ENCODE measurements at regions not wholly inside any gene's neighbourhood (a gene's known extent, or its start where the extent isn't known, plus 50 kb on each side); places are given as distances from the start of the nearest gene placed in this dataset.

GRCh38 chr5:152900332-152900731, 495.3 kb upstream of the NMUR2 start:
- DNase-seq = no peak

- DNase-seq = no peak
Measured at GRCh38 chr5:152901754-152902153, 496.7 kb upstream of the NMUR2 start.

- no peak for DNase-seq
Measured at GRCh38 chr5:152905286-152905685, 500.2 kb upstream of the NMUR2 start.

DNA sequence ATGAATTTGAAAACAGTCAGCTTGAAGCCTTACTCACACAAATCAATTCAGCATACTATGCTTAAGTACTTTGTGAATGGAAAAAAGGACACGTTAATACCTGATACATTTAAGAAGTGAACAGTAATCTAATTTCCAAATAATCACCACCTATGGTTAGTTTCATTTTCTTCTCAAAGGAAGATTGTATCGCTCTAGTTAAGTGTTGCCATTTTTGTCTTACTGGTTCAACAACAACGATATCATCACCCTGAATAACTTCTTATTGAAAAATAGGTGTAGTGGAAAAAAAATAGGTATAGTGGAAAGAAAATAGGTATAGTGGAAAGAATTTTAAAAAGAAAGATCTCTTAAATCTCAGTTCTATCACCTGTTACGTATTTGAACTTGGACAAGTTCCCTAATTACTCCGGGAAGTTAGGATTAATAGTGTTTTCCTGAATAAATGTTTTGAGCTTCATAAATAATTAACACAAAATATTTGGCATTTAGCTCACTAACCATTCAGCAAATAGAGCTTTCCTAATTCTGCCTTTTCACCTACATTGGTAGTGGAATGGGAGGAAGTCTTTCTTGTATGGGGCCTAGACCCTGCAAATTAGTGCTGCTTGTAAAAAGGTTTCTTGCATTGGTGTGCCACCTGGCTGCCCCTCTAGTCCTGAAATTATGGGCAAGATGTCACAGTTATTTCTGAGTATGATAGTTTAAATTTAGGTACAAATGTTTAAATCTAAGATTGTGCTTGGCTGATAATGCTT, 502.6 kb upstream of the NMUR2 start:
- DNase-seq = no peak

GRCh38 chr5:152912924-152913323, 507.8 kb upstream of the NMUR2 start:
- DNase-seq = no peak

DNA sequence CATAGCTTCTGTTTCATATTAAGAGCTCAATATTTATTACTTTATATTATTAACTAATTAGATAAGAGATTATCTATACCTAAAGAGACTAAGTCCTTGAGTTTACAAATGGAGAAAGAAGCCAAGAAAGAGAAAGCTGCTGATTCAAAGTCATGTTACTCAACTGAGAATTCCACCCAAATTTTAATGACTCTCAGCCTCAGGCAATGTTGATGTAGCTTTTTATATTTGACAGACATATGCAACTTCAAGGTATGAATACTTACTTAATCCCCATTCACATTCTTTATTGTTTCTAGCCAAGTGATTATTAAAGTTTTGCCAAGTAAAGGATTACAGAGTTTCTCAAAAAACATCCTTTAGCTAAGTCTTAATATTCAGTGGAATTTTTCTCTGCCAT, 527.5 kb upstream of the NMUR2 start:
- DNase-seq = no peak

DNA sequence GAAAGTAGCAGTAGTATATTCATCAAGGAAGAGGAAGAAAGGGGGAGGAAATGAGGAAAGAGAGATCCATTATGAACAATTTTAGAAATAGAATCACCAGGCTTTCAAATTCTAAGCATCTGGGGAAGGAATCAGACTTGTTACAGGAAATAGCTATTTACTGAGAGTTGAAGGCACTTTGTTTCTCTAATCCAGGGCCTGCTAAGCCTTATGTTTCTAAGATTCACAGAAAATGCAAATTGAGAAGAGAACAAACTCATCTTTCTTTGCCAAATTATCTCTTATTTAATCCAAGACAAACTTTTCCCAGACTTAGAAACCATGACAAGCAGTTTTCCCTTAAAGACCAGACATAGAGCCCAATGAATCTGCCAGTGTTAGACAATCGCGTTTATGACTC, 528.0 kb upstream of the NMUR2 start:
- DNase-seq = no peak

GRCh38 chr5:152938630-152939029, 533.6 kb upstream of the NMUR2 start:
- no peak for DNase-seq

GRCh38 chr5:152942633-152943336, 537.7 kb upstream of the NMUR2 start:
- no peak for DNase-seq

- no peak for DNase-seq
Measured at GRCh38 chr5:152953788-152954483, 536.5 kb upstream of the GRIA1 start.

- no peak for DNase-seq
Measured at GRCh38 chr5:152956943-152957613, 533.4 kb upstream of the GRIA1 start.

- no peak for DNase-seq
Measured at GRCh38 chr5:152978141-152978835, 512.2 kb upstream of the GRIA1 start.

DNA sequence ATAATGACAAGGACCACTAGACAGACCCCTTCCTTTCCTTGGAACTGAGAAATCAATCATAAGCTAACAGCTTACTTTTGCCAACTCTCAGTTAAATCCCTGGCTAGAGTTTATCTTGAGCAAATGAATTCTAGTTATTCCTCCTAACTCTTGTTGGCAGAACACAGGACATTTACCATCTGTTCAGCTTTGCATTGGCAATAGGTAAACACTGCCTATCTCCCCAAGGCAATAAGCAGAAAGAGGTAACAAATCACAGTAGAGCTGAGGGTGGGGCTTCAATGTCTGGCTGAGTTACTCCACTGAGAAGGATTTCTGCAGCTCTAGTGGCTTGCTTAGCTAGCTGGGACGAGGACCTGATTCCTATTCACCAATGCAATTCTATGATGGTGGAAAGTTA, 503.3 kb upstream of the GRIA1 start:
- DNase-seq = no peak

GRCh38 chr5:152990217-152990616, 500.3 kb upstream of the GRIA1 start:
- no peak for DNase-seq

DNA sequence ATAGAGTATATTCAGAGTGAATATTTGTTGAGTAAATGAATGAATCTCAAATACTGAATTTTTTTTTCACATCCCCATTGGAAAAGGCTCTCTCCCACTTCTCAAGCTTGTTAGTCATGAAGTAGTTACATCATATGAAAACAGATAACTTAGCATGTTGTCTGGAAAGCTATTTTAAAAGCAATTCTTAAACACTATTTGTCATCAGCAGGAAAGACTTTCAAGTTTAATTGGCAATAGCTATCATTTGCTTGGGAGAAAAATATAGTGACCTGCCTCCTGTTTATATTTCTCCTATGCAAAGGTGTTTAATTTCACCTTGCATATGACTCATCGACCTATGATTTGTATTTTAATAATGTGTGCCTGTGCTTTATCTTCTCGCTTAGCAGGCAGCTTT, 499.8 kb upstream of the GRIA1 start:
- DNase-seq = no peak

GRCh38 chr5:152994033-152994680, 496.3 kb upstream of the GRIA1 start:
- no peak for DNase-seq

GRCh38 chr5:152995214-152995725, 495.2 kb upstream of the GRIA1 start:
- no peak for DNase-seq

DNA sequence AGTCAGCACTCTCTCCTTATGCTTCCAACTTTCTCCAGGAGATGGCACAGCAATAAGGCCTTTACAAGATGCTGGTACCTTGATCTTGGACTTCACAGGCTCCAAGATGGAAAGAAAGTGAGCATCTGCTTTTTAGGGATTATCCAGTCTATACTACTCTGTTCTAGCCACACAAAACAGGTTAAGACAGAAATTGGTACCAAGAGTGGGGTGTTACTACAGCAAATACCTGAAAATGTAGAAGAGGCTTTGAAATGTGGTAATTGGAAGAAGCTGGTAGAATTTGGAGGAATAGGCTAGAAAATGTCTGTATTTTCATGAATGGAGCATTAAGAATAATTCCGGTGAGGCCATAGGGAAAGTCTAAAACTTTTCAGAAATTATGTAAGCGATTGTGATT, 484.8 kb upstream of the GRIA1 start:
- DNase-seq = no peak

DNA sequence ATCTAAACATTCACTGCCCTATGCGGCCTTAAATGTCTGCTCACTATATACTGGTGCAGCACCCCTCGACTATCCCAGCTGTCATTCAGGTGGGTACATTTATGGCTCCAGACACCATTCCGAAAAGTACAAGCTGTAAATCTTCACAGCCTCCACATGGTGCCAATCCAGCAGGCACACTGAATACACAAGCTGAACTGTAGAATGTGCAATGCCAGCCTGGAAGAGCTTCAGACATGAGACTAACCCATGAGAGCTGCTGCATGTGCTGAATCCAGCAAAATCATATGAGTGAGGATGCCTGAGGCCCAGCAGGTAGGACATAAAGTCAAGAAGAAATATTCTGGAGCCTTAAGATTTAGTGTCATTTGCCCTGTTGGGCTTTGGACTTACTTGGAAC, 483.8 kb upstream of the GRIA1 start:
- DNase-seq = no peak

DNA sequence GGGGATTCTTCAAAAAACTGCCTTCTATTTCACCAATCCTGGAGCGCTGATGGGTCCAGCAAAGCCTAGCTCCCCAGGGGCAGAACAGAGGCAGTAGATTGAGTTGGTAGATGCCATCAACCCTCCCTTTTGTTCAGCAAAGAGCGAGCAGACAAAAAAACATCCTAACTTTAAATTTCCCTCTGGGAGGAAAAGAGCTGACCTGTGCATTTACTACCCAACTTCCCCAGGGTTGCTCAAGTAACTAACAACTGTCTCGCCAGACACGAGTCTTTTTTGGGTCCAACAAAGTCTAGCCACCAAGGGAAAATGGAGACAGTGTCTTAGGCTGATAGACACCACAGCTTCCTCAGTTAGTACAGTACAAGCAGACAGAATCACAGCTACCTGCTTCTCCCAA, 476.3 kb upstream of the GRIA1 start:
- DNase-seq = no peak

GRCh38 chr5:153018121-153018520, 472.3 kb upstream of the GRIA1 start:
- no peak for DNase-seq

All from NK-92 treated with Interleukin-12 subunit alpha and Interleukin-12 subunit beta, amount 100 ng/mL, for 24 hours (cell line).